IMR-90 (cell line): ENCODE measurements at regions not wholly inside any gene's neighbourhood (a gene's known extent, or its start where the extent isn't known, plus 50 kb on each side); places are given as distances from the start of the nearest gene placed in this dataset.

Experiments used
- ATAC-seq: fragments of 200-7000 bp; cut with Tn5 transposase; 2 replicates; pipeline ENCODE4 v1.9.1; 2020; ENCODE audit warnings: low read depth, mild to moderate bottlenecking, moderate library complexity
- BruUV-seq: library from RNA; stranded (reverse); fragments of 400-500 nt; replicated peaks from 2 replicates; lab custom pipeline; 2021; lab: Mats Ljungman, UMichigan
- CTCF ChIA-PET: fragments of 300-600 bp; formaldehyde crosslinking; extraction: SDS; loops from one replicate; lab custom pipeline; 2021; ENCODE audit warnings: antibody characterized with exemption; lab: Yijun Ruan, JAX
- POLR2A ChIA-PET: fragments of 300-600 bp; sonication (Branson Sonifier 250); formaldehyde crosslinking; loops from one replicate; lab custom pipeline; 2022; ENCODE audit warnings: antibody characterized with exemption; ENCODE audit not compliant: unreplicated experiment; lab: Charles Lee
- DNase-seq: peaks from one replicate; pipeline ENCODE4 v3.0.0; 2013
- H2AFZ ChIP-seq: replicated peaks from 2 replicates; pipeline ENCODE3; 2013; ENCODE audit warnings: low read length, mild to moderate bottlenecking; ENCODE audit not compliant: poor library complexity
- H2AK5ac ChIP-seq: 2 replicates; pipeline ENCODE4 v1.6.1; 2013; ENCODE audit warnings: low read depth, low read length, inconsistent platforms
- H2AK9ac ChIP-seq: replicated peaks from 2 replicates; pipeline ENCODE3; 2013; ENCODE audit warnings: mild to moderate bottlenecking, low read depth, low read length, moderate library complexity; ENCODE audit not compliant: poor library complexity
- H2BK120ac ChIP-seq: 2 replicates; pipeline ENCODE4 v1.6.1; 2013; ENCODE audit warnings: low read depth, low read length, inconsistent platforms
- H2BK15ac ChIP-seq: 3 replicates; pipeline ENCODE4 v1.6.1; 2013; ENCODE audit warnings: low read depth, low read length, inconsistent platforms
- H2BK20ac ChIP-seq: 2 replicates; pipeline ENCODE4 v1.6.1; 2013; ENCODE audit warnings: low read depth, mild to moderate bottlenecking, inconsistent platforms, low read length, moderate library complexity
- H2BK5ac ChIP-seq: 2 replicates; pipeline ENCODE4 v1.6.1; 2013; ENCODE audit warnings: mild to moderate bottlenecking, low read depth, low read length, inconsistent platforms; ENCODE audit not compliant: poor library complexity, severe bottlenecking
- H3K14ac ChIP-seq: replicated peaks from 2 replicates; pipeline ENCODE4 v1.6.1; 2013; ENCODE audit warnings: low read depth, low read length, inconsistent platforms
- H3K18ac ChIP-seq: 2 replicates; pipeline ENCODE4 v1.6.1; 2013; ENCODE audit warnings: low read depth, low read length, control low read depth
- H3K23ac ChIP-seq: 2 replicates; pipeline ENCODE4 v1.6.1; 2013; ENCODE audit warnings: low read depth, low read length, inconsistent platforms
- H3K27ac ChIP-seq: 2 replicates; pipeline ENCODE4 v1.5.1; 2013; ENCODE audit warnings: mild to moderate bottlenecking, control low read depth, low read length; ENCODE audit not compliant: insufficient read depth
- H3K27me3 ChIP-seq: 2 replicates; pipeline ENCODE4 v1.6.1; 2013; ENCODE audit warnings: low read length; ENCODE audit not compliant: control insufficient read depth, insufficient read depth
- H3K36me3 ChIP-seq: 2 replicates; pipeline ENCODE4 v1.6.1; 2013; ENCODE audit warnings: low read length, mixed read lengths; ENCODE audit not compliant: control insufficient read depth, insufficient read depth
- H3K4ac ChIP-seq: 2 replicates; pipeline ENCODE4 v1.6.1; 2013; ENCODE audit warnings: low read depth, low read length, inconsistent platforms
- H3K4me1 ChIP-seq: 2 replicates; pipeline ENCODE4 v1.6.1; 2013; ENCODE audit warnings: low read length, mixed read lengths; ENCODE audit not compliant: control insufficient read depth, insufficient read depth
- H3K4me2 ChIP-seq: 2 replicates; pipeline ENCODE4 v1.6.1; 2013; ENCODE audit warnings: low read depth, mild to moderate bottlenecking, control low read depth, low read length, moderate library complexity
- H3K4me3 ChIP-seq: 2 replicates; pipeline ENCODE4 v1.5.1; 2013; ENCODE audit warnings: low read depth, mild to moderate bottlenecking, control low read depth, low read length, moderate library complexity; ENCODE audit not compliant: insufficient read depth
- H3K56ac ChIP-seq: 2 replicates; pipeline ENCODE4 v1.6.1; 2013; ENCODE audit warnings: low read length, inconsistent platforms; ENCODE audit not compliant: insufficient read depth; ENCODE audit errors: extremely low read depth
- H3K79me1 ChIP-seq, 2 experiments: 2 replicates each; pipeline ENCODE4 v1.6.1; 2013; ENCODE audit warnings: low read length in 2 of 2, inconsistent platforms in 1 of 2, low read depth in 1 of 2
- H3K9ac ChIP-seq: 2 replicates; pipeline ENCODE4 v1.6.1; 2013; ENCODE audit warnings: low read depth, low read length, control low read depth
- H3K9me1 ChIP-seq: 2 replicates; pipeline ENCODE4 v1.6.1; 2013; ENCODE audit warnings: low read length, inconsistent platforms; ENCODE audit not compliant: insufficient read depth
- H3K9me3 ChIP-seq: 2 replicates; pipeline ENCODE4 v1.6.1; 2013; ENCODE audit warnings: low read length; ENCODE audit not compliant: control insufficient read depth, insufficient read depth
- H4K20me1 ChIP-seq: 2 replicates; pipeline ENCODE4 v1.6.1; 2013; ENCODE audit warnings: low read length, inconsistent platforms; ENCODE audit not compliant: insufficient read depth
- H4K5ac ChIP-seq: 2 replicates; pipeline ENCODE4 v1.6.1; 2013; ENCODE audit warnings: mild to moderate bottlenecking, low read depth, low read length, control low read depth
- H4K8ac ChIP-seq, 2 experiments: 2 replicates each; pipeline ENCODE4 v1.6.1; 2013; ENCODE audit warnings: low read depth in 2 of 2, low read length in 2 of 2, control low read depth in 1 of 2, inconsistent platforms in 1 of 2
- H4K91ac ChIP-seq: 2 replicates; pipeline ENCODE4 v1.6.1; 2013; ENCODE audit warnings: low read depth, low read length, inconsistent platforms; ENCODE audit not compliant: insufficient read depth
- MXI1 ChIP-seq: IDR thresholded peaks from 2 replicates; pipeline ENCODE4 v1.6.1; 2012; ENCODE audit warnings: low read depth, mild to moderate bottlenecking, low read length, moderate library complexity, borderline replicate concordance
- RAD21 ChIP-seq: IDR thresholded peaks from 2 replicates; pipeline ENCODE4 v1.6.1; 2012; ENCODE audit warnings: low read length, improper control_type of control experiment
- SMC3 ChIP-seq: fragments of 150-350 bp; IDR thresholded peaks from 2 replicates; pipeline ENCODE4 v1.6.1; 2016; ENCODE audit warnings: low read depth, mild to moderate bottlenecking, antibody characterized with exemption, low read length, moderate library complexity
- WGBS, 2 experiments: methylation state at CpG; one replicate each; pipeline versions ENCODE4 v1.1.5 to v1.1.7; 2013; ENCODE audit warnings: missing lambda C conversion rate in 2 of 2; ENCODE audit not compliant: insufficient read length in 1 of 2; ENCODE audit errors: extremely low coverage in 2 of 2; 5-methylcytosine and 5-hydroxymethylcytosine counted together
- dilution Hi-C: fragments of 300-500 bp; cut with HindIII; formaldehyde crosslinking; loops from one replicate; pipeline ENCODE4 v1.14.3; 2018; ENCODE audit warnings: low sequenced_read_pairs; ENCODE audit not compliant: unreplicated experiment
- in situ Hi-C: fragments of 300-500 bp; cut with MboI; formaldehyde crosslinking; loops from 3 replicates; pipeline ENCODE4 v1.14.3; 2019; ENCODE audit warnings: low sequenced_read_pairs, inconsistent platforms, mixed read lengths
- intact Hi-C: fragments of 100-400 bp; cut with micrococcal nuclease; formaldehyde crosslinking; loops from 2 replicates; pipeline ENCODE4 v1.10.0; 2022
- TF ChIP-seq, protein P1 (sequence below): conservative IDR thresholded peaks from 2 replicates; pipeline ENCODE4 v1.5.1; 2012; ENCODE audit warnings: mild to moderate bottlenecking, low read depth, low read length, improper control_type of control experiment

GRCh38 chr4:153127760-153128494 is 76.3 kb upstream of the TRIM2 start:
- Histone ChIP-seq H4K8ac (peak overlapping the region in 1 of 2 experiments; percentile 77; a peak in 2 of 4 replicates), H3K9me1 (no peaks in the 10 kb centered on the region), H3K9ac (peak overlapping the region; percentile 70), H3K4ac (peak overlapping the region; percentile 77; the same call in 1 of the 2 replicates), H3K14ac (peak overlapping the region; percentile 91), H2AFZ (peak overlapping the region; percentile 87), H3K4me3 (no peak overlapping the region), H3K27me3 (no peaks in the 10 kb centered on the region), H3K4me1 (no peaks in the 10 kb centered on the region), H3K27ac (no peak overlapping the region), H4K20me1 (no peaks in the 10 kb centered on the region), H3K9me3 (no peaks in the 10 kb centered on the region), H3K79me1 (no peaks in the 10 kb centered on the region), H4K5ac (0 out of 2 replicates have a peak overlapping the region, but pooled peaks have one; percentile 44), H3K56ac (0 out of 2 replicates have a peak overlapping the region, but pooled peaks have one; percentile 32), H3K18ac (0 out of 2 replicates have a peak overlapping the region, but pooled peaks have one; percentile 33), H3K36me3 (no peaks in the 10 kb centered on the region), H2BK15ac (peak overlapping the region; percentile 68; the same call in 1 of the 3 replicates), H2AK9ac (peak overlapping the region; percentile 17), H2BK5ac (no peak overlapping the region), H2AK5ac (no peak overlapping the region), H4K91ac (no peak overlapping the region), H3K4me2 (peak overlapping the region; percentile 69), H2BK20ac (peak overlapping the region; percentile 80; the same call in 1 of the 2 replicates), H2BK120ac (peak overlapping the region; percentile 63; the same call in 1 of the 2 replicates), H3K23ac (0 out of 2 replicates have a peak overlapping the region, but pooled peaks have one; percentile 23)
- intact Hi-C loops (loop anchor here (1.0 to 5.0 kb wide), 4 partner anchors 45 to 673 kb away; no protein-coding TSS in a partner anchor), in situ Hi-C loops (loop anchor here (5.0 to 10.0 kb wide), 2 partner anchors 46 to 283 kb away; no protein-coding TSS in a partner anchor), dilution Hi-C loops (no loop called here)
- 20% methylated on average over 5 of the region's 18 CpGs; no CpG with 5 or more reads in 1 of the 2 experiments for WGBS, 2 experiments
- CTCF ChIA-PET: interaction anchor here (0.6 to 2.5 kb wide), 18 partner anchors 36 to 448 kb away, joined by 3 to 33 read pairs (median 4); partner anchors contain the start of gene TMEM154
- DNase-seq: peak; percentile 77
- peak; percentile 91 for TF ChIP-seq SMC3
- TF ChIP-seq MXI1: no peak
- TF ChIP-seq RAD21: peak; percentile 91
- TF ChIP-seq, protein P1, sequence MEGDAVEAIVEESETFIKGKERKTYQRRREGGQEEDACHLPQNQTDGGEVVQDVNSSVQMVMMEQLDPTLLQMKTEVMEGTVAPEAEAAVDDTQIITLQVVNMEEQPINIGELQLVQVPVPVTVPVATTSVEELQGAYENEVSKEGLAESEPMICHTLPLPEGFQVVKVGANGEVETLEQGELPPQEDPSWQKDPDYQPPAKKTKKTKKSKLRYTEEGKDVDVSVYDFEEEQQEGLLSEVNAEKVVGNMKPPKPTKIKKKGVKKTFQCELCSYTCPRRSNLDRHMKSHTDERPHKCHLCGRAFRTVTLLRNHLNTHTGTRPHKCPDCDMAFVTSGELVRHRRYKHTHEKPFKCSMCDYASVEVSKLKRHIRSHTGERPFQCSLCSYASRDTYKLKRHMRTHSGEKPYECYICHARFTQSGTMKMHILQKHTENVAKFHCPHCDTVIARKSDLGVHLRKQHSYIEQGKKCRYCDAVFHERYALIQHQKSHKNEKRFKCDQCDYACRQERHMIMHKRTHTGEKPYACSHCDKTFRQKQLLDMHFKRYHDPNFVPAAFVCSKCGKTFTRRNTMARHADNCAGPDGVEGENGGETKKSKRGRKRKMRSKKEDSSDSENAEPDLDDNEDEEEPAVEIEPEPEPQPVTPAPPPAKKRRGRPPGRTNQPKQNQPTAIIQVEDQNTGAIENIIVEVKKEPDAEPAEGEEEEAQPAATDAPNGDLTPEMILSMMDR: peak; percentile 94
- no TSS peak for BruUV-seq
- peak; percentile 95 for ATAC-seq
- POLR2A ChIA-PET: no interaction called here
